SW 1271 (cell line): ENCODE measurements at regions not wholly inside any gene's neighbourhood (a gene's known extent, or its start where the extent isn't known, plus 50 kb on each side); places are given as distances from the start of the nearest gene placed in this dataset.

Source experiments
- DNase-seq, 2 experiments: peaks; one replicate each; lab custom pipeline; 2025; lab: John Stamatoyannopoulos, UW

DNA sequence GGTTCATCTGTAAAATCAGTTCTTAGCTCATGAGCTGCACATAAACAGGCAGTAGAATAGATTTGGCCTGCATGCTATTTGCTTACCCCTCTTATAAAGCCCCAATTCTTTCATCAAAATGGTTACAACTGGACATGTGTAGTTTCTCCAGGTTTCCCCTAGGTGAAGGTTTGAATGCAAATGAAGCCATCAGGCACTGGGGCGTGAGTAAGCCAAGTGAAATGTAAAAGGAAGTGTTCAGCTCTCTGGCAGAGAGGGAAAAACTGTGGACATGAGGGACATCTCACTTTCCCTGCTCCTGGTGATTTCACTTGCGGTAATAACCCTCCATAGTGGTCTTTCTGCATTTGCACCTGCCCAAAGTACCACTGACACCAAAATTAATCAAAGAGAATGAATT is 1402.3 kb upstream of the LRRTM1 start:
- DNase-seq, result no peak

DNA sequence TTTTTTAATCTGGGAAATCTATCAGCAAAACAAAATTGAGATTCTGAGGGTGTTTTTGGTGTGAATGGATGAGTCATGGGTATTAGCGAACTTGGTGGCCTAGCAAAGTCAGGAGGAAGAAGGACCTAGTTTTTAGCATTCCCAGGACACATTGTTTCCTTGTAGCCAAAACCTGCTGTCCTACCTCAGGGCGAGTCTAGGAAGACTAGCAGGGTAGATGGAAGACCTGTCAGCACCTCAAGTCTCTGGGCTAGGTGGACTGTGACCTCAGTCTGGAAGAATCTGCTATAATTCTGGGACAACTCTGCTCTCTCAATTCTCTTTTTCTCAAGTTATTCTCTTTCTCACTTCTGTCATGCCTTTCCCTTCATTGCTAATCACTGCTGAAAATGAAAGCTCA is 1399.3 kb upstream of the LRRTM1 start:
- no peak for DNase-seq

DNA sequence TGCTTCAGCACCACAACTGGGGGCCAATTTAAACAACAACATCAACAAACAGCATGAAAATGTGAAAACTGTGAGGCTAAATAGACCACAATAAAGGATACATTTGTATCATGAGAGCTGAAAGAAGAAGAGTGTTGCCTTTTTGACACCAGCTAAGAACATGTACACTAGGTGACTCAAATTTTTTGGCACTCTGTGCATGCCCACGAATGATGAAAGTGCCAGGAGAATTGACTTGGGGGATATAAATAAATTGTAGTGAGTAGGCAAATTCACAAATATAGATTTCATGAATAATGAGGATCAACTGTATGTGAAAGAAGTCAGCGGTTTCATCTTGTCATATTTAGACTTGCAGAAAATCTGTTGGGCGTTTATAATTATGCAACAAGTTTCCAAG is 1388.0 kb upstream of the LRRTM1 start:
- DNase-seq, result no peak

DNA sequence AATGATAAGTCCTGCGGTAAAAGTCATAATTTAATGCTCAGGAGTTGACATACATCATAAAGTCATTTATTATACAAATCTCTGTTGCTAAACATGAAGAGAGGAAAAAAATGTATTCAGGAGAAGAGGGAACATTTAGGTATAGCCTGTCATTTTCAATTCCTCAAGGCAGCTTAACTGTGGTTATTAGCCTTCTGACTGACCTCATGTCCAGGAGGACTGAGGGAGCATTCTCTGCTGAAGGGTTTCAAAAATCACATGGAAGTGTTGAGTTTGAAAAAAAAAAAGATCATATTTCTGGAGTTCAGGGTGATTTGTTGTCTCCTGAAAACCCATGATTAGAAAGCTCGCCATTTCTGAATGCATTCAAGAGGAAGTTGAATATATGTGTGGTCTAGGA is 1371.1 kb upstream of the LRRTM1 start:
- DNase-seq, result no peak

DNA sequence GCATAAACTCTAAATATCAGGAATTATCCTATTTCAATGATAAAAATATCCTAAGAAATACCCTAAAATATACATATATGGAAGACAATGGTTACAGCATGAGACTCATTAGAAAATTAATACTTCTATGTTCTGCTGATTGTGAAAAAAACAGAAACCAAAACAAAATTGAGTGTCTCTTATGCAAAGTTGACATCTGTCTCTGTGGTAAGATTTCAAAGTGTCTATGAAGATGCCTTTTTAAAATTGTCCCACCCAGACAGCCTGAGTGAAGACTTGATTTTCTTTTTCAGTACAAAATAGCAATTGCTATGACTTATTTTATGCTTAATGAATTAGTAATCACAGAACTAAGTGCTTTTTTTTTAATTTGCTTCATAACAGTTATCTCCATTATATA is 1368.4 kb upstream of the LRRTM1 start:
- no peak for DNase-seq

DNA sequence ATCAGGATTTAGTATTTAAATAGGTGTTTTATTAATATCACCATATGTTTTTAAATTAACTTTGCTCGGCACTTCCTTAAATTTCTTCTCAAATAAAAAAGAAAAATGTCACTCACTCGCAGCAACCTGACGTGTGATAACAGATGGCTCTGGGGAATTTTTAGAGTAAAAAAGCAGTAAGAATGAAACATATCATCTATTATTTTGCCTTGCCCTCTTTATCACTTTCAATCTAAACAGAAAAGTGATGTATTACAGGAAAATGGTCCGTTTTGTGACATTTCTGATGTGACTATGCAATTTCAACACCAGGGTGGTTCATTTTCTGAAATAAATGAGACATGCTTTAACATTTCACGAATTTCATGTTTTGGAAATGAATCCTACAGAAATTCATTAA is 1368.0 kb upstream of the LRRTM1 start:
- no peak for DNase-seq

DNA sequence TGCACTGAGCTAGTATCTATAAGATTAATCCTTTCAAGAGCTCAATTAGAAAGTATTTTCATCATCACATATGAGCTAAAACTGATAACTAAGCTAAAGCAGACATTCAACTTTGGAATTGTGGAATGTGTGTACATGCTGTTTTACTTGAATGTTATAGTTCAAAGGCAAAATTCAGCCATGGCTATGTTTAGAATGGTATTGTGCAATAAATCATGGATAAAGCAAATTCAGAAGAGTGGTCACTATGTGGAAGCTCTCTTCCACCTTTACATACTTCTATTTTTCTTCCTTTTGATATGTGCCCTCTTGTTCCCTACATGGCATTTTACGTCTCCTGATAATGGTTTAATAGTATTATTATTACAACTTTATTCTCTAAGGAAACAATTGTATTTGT is 1366.3 kb upstream of the LRRTM1 start:
- DNase-seq, result no peak

DNA sequence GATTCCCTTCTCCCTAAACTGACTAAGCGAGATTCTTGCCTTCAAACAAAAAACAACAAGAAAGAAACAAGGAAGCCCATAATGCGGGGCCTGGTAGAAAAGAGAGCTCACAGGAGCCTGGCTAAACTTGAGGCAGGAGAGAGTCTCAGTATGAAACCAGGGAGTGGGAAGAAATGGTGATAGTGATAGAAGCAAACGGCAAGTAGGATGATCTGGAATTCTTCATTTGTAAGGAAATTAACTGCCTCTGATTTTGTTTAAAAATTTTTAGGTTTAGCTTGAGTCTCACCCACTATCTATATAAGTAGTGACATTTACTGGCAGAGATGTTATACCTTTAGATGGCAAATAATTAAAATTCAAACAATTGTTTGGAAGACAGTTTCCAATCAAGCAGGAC is 1356.5 kb upstream of the LRRTM1 start:
- no peak for DNase-seq

DNA sequence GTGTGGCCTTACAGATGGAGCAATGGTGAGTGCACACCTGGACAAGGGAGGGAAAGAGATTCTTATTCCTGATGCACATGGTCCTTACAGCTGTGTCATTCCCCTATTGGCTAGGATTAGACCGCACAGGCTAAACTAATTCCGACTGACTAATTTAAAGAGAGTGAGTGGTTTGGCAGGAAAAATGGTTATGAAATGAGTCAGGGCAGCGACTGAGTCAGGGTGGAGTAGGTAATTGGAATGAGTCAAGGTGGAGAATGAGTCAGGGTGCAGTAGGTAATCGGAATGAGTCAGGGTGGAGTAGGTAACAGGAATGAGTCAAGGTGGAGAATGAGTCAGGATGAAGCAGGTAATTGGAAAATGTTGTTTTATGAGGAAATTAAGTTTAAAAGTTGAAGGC is 1353.7 kb upstream of the LRRTM1 start:
- DNase-seq, result peak; percentile 80 to 97

DNA sequence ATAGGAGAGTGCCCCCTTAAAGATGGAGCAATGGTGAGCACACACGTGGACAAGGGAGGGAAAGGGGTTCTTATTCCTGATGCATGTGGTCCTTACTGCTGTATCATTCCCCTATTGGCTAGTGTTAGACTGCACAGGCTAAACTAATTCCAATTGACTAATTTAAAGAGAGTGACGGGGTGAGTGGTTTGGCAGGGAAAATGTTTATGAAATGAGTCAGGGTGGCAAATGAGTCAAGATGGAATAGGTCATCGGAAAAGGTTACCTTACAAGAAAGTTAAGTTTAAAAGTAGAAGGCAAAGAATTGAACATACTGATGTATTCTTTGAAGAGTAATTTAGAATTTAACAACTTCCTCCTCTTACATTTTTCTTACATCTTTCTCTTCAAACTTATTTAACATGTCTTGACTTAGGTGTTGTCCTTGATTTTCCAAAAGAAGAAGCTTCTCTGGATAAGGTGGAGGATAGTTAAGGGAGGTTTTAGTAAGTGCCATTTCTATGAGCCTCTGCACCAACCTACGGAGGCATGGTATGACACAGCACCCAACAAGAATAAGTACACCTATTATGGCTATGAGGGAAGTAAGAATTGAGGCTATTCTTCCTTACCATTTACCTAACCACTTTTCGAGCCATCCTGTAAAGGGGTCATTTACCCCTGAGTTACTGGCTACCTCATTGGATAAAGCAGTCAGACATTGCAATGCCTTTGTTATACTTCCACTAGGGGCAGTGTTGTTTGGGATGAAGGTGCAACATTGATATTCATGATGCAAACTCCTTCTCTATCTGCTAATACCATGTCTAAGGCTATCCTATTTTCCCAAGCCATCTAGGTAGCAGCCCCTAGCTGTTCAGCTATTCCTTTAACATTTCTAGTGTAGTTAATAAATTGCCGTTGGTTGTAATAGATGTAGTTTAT is 1345.8 kb upstream of the LRRTM1 start:
- DNase-seq, result peak in 1 of 2 experiments; percentile 81

DNA sequence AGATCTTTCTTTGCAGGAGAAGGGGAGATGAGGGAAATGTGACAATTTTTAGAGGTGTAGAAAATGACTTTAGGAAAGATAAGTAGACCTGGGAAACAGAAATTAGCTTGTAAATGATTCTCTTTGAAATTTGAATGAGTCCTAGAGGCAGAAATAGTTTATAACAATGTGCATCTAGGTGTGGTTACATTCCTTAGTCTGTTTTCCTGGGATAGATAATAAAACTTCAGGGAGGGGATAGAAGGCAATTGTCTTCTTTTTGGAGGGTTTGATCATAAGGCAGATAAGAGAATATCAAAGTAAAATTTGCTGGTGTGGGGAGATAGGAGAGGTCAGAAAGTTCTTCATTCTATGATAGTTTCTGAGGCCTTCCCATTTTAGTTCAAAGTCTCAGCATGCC is 1344.3 kb upstream of the LRRTM1 start:
- no peak for DNase-seq

DNA sequence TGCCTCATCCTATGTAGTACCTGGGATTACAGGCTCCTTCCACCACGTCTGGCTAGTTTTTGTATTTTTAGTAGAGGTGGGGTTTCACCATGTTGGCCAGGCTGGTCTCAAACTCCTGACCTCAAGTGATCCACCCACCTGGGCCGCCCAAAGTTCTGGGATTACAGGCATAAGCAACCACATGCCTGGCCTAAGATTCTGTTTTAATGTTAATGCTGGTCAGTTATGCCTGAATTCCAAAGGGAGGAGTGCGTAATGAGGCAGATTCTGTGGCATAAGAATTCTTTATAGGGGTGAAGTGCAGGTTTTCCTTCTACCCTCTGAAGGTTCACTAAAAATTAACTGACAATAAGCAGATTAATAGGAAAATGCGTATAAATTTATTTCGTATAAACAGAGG is 1343.8 kb upstream of the LRRTM1 start:
- DNase-seq, result no peak

DNA sequence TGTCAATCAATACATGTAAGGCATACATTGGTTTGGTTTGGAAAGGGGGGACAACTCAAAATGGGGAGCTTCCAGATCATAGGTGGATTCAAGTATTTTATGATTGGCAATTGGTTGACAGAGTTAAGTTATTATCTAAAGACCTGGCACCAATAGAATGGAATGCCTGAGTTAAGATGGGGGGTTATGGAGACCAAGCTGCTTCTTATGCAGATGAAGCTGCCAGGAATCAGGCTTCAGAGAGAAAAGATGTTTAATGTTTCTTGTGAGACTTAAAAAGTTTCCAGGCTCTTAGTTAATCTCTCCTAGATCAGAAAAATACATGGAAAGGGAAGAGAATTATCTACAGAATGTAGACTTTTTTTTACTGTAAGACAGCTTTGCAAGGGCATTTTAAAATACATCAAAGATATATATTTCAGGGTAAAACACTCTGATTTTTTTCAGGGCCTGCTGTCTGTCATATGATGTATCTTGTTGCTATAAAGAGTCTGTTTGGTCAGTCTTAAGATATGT is 1343.2 kb upstream of the LRRTM1 start:
- no peak for DNase-seq

DNA sequence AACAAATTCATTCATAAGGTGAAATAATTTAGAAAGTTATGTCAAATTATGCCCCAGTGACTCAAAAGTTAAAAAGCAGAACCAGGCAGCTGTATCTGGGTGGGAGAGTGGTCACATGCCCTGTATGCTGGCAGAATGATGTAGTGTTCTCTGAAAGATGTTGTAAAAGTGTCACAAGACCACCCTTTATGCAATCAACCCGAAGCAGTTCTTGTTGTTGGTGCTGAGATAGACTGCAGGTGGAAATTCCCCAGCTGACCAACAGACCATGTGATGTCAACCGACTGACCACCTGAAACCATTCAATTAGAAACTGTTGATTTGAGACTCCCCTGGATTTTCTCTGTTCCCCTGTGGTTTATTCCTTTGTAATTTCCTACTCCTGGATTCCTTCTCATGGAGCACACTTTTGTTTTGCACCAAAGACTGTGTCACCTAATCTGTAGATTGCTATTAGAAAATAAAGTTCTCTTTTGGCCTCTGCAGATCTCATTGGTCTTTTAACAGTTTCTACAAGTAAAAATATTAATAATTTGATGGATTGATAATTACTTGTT is 1341.3 kb upstream of the LRRTM1 start:
- no peak for DNase-seq

DNA sequence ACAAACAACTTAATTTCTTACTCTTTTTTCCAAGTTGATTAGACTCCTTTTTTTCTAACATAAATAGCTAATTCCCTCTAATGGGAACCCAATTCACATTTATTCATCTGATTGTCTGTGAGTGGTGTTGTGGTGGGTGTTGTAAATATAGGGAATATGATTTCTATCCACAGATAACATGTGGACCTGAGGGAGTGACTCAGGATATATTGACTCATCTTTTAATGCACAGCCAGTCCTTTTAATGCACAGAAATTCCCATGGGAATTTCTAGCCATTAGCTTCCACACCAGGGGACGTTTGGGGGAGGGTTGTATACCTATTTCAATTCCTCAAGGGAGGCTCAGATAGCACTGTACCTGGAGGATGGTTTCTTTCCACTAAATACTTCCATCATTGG is 1339.6 kb upstream of the LRRTM1 start:
- no peak for DNase-seq

DNA sequence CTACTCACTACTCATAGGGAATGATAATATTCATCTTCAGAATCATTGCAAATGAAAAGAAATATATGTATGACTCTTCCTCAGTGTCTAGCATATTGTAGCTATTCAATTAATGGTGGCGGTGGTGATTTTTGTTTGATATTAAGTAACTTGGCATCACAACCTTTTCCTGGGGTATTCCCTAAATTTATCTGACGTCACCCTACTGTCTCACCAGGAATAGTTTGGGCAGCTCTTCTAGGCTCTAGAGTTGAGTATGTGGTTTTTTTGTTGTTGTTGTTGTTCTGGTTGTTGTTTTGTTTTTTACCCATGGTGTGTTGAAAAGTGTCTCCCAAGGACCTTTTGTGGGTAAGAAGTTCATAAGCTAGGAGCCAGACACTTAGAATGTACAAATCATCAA is 1320.3 kb upstream of the LRRTM1 start:
- DNase-seq, result no peak

DNA sequence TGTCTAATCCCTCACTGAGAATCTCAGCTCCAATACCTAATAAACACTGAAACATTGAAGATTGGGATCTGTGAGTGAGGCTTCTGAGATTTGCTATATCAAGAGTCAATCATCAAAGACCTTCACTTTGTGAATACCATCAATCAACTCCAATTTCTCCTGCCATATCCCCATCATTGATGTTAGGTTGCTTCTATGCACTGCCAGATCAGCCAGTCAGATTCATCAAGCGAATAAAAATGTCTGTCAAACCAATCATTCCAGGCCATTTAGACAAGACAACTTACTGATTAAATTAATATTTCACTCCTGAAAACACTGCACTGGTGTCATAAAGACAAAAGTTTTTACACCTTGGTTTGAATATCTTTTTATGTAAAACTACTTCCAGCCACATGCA is 1295.5 kb upstream of the LRRTM1 start:
- no peak for DNase-seq

DNA sequence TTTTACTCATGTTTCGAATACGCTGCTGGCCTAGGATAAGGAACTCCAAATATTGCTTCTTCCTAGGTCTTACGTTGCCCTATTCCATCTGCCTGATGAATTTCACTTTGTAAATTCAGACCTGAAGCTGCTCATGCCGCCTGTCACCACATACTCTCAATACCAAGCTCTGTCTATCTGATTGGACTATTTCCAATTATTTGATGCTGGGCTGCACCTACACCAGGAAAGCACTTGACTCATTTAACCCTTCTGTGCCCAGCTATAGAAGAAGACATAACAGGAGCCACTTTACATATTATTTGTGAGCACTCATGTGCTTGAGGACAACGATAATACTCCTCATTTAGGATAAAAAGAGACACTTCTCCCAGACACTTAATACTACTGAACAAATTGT is 1293.9 kb upstream of the LRRTM1 start:
- no peak for DNase-seq

DNA sequence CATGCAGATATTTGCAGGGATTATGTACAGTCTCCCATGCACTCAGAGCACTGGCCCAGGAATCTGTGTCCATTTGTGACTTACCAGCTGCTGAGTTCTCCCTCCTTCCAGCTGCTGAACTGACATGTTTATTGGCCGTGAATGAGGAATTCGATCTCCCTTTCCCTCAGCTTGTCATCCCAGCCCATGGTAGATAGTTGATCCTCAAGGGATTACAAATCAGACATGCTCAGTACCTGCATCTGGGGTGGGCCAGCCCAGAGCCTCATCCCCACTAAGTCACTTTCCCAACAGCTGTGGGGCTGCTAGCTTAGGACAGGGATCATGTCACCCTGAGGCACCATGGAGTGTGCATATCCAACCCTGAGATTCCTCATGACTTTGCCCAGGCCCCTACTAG is 1284.9 kb upstream of the LRRTM1 start:
- DNase-seq, result no peak

DNA sequence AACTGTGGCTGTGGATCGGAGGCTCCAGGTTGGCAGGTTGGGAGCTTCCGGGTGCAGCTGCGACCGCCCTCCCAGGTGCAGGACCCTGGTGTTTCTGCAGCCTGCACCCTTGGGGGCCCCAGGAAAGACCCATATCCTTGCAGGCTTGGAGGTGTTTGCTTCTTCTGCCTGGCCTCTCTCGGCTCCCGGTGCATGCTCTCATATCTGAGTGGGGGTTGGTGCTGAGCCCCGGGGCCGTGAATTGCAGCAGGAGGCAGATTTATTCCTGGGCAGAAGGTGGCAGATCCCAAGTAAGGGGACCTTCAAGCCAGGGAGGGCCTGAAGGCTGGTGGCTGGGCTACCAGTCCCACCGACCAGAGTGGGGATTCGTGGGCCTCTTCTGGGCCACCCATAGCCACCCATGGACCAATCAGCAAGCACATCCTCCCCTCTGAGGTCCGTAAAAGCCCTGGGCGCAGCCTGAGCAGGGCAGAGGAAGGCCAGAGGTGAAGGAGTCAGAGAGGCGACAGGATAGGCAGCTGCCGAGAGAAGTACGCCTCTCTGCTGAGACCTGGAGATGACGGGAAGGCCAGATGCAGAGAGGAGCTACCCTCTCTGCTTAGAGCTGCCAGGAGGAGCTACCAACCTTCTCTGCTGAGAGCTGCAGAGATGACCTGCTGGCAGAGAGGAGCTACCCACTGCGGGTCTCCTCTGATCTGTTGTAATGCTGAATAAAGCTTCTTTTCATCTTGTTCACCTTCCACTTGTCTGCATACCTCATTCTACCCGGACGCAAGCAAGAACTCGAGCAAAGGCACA is 1279.0 kb upstream of the LRRTM1 start:
- no peak for DNase-seq

DNA sequence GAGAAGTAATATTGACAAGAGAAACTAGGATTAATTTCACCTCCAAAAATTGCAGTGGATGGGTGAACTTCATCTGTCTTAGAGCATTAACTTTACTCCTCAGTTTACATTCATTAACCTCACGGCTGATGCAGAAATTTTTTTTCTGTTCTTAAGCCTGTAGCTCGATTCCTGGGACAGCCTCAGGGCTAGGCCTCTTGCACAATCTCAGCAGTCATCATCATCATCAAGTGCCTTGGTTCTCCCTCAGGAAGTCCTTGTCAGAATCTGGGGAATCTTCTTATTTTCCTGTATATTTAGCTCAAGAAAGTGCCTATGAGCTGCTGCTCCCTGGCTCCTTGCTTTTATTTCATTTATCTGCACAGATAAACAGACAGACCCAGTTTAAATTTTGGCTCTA is 1272.2 kb upstream of the LRRTM1 start:
- DNase-seq, result no peak

DNA sequence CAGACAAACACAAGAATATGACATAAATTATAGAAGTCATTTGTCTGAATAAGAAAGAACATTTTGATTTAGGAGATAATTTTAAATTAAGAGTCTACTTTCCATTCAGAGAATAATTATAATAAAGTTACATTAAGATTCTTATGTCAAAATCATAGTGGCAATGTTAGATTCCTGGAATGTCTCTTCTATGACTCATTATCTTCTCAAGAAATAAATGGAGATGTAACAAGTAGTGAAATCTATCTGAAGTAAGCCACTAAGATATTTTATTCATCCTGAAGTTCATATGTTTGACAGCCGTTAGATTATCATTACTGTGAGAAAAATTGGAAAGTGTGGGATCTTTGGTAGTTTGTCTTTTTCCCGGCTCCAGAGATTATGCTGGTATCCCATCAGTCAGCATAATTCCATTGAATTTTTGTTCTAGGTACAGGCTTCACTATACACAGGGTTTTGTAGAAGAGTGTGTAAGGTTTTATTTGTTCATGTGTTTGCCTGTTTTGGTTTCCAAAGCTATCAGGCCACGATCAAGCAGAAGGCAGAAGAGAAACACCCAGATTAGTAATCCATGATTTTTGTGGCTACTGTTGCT is 1246.6 kb upstream of the LRRTM1 start:
- peak in 1 of 2 experiments; percentile 20 for DNase-seq
